ENCODE measurements at regions not wholly inside any gene's neighbourhood (a gene's known extent, or its start where the extent isn't known, plus 50 kb on each side); places are given as distances from the start of the nearest gene placed in this dataset.

DNA sequence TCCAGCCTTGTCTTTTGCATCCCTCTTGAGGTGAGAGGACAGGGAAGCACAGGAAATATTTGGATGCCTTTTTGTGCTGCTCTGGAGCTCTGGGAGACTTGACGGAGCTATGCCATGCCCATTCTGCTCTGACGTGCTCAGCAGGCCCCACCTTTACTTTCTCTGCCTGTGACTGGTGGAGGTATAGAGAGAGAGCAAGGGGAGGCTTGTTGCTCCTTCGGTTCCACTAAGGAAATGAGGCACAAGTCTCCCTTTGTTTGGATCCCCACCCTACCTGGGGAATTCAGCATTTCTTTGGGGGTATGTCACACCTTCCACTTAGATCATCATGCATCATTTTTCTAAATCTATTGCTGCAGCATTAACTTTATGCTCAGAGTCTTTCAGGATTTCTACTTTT lies 121.8 kb upstream of the CNTLN start:
- TF ChIP-seq FOXA1 (IDR thresholded peaks at IDR 0.05) (no peak), FOXM1 (IDR thresholded peaks at IDR 0.05; ENCODE audit: borderline replicate concordance) (no peak), NFRKB (IDR thresholded peaks at IDR 0.05) (no peak), CTBP1 (IDR thresholded peaks at IDR 0.05; ENCODE audit: borderline replicate concordance) (no peak), LEF1 (IDR thresholded peaks at IDR 0.05; ENCODE audit: borderline replicate concordance) (no peak)

Data from HEK293T (cell line).